CD8-positive, alpha-beta memory T cell (primary cell): ENCODE measurements at regions not wholly inside any gene's neighbourhood (a gene's known extent, or its start where the extent isn't known, plus 50 kb on each side); places are given as distances from the start of the nearest gene placed in this dataset.
"Not testable (repeated sequence)": the region's sequence is repeated elsewhere in the genome, so short reads cannot be mapped to it uniquely, and the experiment has no call there.

ENCODE experiments used
- CTCF ChIA-PET: fragments of 350-600 bp; sonication (Branson Sonifier 250); formaldehyde crosslinking; loops from one replicate; lab custom pipeline; 2021; ENCODE audit warnings: antibody characterized with exemption; lab: Charles Lee
- POLR2A ChIA-PET: fragments of 350-600 bp; sonication (Branson Sonifier 250); formaldehyde crosslinking; loops from one replicate; lab custom pipeline; 2021; ENCODE audit warnings: antibody characterized with exemption; lab: Charles Lee
- DNase-seq, 5 donors: peaks; one replicate each; pipeline versions ENCODE4 v3.0.0 to v3.0.0-alpha.2; 2020 to 2022; ENCODE audit warnings: mixed read lengths in 1 of 5
- H3K27ac ChIP-seq: one replicate; pipeline ENCODE4 v1.7.0; 2013; ENCODE audit warnings: low read depth, mild to moderate bottlenecking, low read length, moderate library complexity
- H3K27me3 ChIP-seq: 2 replicates; pipeline ENCODE4 v1.7.0; 2013; ENCODE audit warnings: low read length, mild to moderate bottlenecking; ENCODE audit not compliant: insufficient read depth, poor library complexity, severe bottlenecking
- H3K36me3 ChIP-seq: 2 replicates; pipeline ENCODE4 v1.7.0; 2013; ENCODE audit warnings: mild to moderate bottlenecking, low read length, moderate library complexity; ENCODE audit not compliant: insufficient read depth
- H3K4me1 ChIP-seq: 2 replicates; pipeline ENCODE4 v1.7.0; 2013; ENCODE audit warnings: mild to moderate bottlenecking, low read length, moderate library complexity; ENCODE audit not compliant: insufficient read depth
- H3K4me3 ChIP-seq: 2 replicates; pipeline ENCODE4 v1.7.0; 2013; ENCODE audit warnings: mild to moderate bottlenecking, low read length
- H3K9me3 ChIP-seq: 2 replicates; pipeline ENCODE4 v1.7.0; 2013; ENCODE audit warnings: mild to moderate bottlenecking, low read length
- H3K27ac Mint-ChIP-seq, 8 donors: one replicate each; pipeline ENCODE4 v1.8.0; 2020 to 2021; ENCODE audit warnings: mixed read lengths in 8 of 8, mild to moderate bottlenecking in 6 of 8, inconsistent platforms in 3 of 8, moderate library complexity in 3 of 8
- H3K27me3 Mint-ChIP-seq, 2 donors: one replicate each; pipeline ENCODE4 v1.8.0; 2020 to 2021; ENCODE audit warnings: mixed read lengths in 2 of 2, mild to moderate bottlenecking in 1 of 2, moderate library complexity in 1 of 2
- H3K36me3 Mint-ChIP-seq, 3 donors: one replicate each; pipeline ENCODE4 v1.8.0; 2020 to 2021; ENCODE audit warnings: mixed read lengths in 3 of 3, inconsistent platforms in 1 of 3, mild to moderate bottlenecking in 1 of 3
- H3K4me1 Mint-ChIP-seq, 3 donors: one replicate each; pipeline ENCODE4 v1.8.0; 2020 to 2021; ENCODE audit warnings: mixed read lengths in 3 of 3, inconsistent platforms in 1 of 3, mild to moderate bottlenecking in 1 of 3
- H3K4me3 Mint-ChIP-seq, 7 donors: one replicate each; pipeline ENCODE4 v1.8.0; 2020 to 2021; ENCODE audit warnings: mixed read lengths in 7 of 7, mild to moderate bottlenecking in 6 of 7, moderate library complexity in 4 of 7, inconsistent platforms in 2 of 7
- H3K9me3 Mint-ChIP-seq, 5 donors: one replicate each; pipeline ENCODE4 v1.8.0; 2020 to 2022; ENCODE audit warnings: mixed read lengths in 5 of 5, mild to moderate bottlenecking in 3 of 5, moderate library complexity in 2 of 5, inconsistent platforms in 1 of 5

DNA sequence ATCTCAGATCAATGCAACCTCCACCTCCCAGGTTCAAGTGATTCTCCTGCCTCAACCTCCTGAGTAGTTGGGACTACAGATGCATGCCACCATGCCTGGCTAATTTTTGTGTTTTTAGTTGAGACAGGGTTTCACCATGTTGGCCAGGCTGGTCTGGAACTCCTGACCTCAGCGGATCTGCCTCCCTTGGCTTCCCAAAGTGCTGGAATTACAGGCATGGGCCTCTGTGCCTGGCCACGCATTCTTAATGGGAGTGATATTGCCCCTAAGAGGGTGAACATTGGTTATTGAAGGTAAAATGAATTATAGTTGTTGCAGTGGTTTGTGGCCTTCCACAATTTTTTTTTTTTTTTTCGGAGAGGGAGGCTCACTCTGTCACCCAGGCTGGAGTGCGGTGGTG is 309.5 kb upstream of the ZNF337 start:
- H3K4me3 Mint-ChIP-seq, H3K27ac Mint-ChIP-seq, H3K27me3 ChIP-seq, H3K27me3 Mint-ChIP-seq, H3K9me3 Mint-ChIP-seq, H3K27ac ChIP-seq, H3K9me3 ChIP-seq, H3K36me3 ChIP-seq, POLR2A ChIA-PET, H3K4me1 ChIP-seq, H3K4me3 ChIP-seq, DNase-seq, H3K36me3 Mint-ChIP-seq, CTCF ChIA-PET: not testable (repeated sequence)
- peaks cover 9 to 10% (median 10%) of the 10 kb centered on the region in 3 donors for H3K4me1 Mint-ChIP-seq

DNA sequence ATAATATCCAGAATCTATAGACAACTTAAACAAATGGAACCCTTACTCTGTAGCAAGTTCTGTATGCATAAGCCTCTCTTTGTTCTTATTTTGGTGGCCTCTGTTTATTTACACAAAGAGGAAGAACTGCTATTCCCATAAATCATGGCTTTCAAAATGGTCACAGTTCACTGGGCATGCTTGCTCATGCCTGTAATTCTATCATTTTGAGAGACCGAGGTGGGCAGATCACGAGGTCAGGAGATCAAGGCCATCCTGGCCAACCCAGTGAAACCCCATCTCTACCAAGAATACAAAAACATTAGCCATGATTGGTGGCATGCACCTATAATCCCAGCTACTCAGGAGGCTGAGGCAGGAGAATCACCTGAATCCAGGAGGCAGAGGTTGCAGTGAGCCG is 307.3 kb upstream of the ZNF337 start:
- H3K4me1 Mint-ChIP-seq, H3K4me3 Mint-ChIP-seq, H3K27me3 Mint-ChIP-seq, DNase-seq, H3K4me3 ChIP-seq, H3K27ac Mint-ChIP-seq, H3K9me3 Mint-ChIP-seq, H3K36me3 ChIP-seq, H3K4me1 ChIP-seq, H3K9me3 ChIP-seq, H3K36me3 Mint-ChIP-seq, POLR2A ChIA-PET, CTCF ChIA-PET, H3K27me3 ChIP-seq, H3K27ac ChIP-seq: not testable (repeated sequence)

DNA sequence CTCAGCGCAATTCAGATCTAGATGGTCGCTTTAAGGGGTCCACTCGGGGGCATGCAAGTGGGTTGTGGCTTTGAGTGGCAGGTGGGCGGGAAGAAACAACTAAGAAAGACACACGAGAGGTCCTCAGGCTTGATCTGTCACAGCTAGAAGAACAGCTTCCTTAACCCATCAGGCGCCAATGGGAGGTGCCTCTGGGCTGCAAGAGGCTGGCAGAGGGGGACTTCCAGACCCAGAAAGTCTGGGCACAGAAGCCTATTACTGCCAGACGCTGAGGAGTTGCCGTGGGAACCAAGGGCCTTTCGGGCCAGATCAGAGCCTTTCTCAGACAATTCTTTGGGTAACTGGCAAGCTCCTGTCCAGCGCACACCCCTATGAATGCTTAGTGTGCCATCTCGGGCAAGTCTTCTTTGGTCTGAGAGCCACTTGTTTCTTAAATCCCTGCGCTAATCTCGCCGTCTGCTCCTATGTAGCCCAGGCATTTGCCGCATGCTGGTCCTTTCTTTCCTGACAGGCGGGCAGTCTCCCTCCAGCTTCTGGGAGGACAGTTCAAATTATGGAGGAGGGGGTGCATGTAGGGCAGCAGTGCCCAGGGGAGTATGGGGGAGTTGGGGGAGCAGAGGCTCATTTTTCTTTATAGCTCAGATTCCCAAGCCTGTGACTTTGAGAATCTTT is 300.9 kb upstream of the ZNF337 start:
- POLR2A ChIA-PET, result not testable (repeated sequence)

DNA sequence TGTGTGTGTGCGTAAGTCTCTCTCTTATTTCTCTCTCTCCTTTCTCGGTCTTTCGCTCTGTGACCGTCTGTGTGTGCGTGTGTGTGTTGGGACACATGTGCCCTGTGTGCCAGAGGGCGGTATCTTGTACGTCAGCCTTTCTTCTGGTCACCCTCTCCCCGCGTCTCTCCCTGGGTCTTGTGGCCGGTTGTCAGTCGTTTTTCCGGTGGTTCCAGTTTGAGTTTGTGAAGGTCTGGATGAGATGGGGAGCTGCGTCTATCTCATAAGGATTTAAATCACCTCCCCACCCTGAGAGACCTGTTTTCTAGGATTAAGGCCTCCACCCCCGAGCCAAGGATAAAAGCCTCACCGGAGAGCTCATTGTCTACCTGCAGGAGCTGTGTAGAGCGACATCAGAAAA is 295.5 kb upstream of the ZNF337 start:
- Histone ChIP-seq H3K27me3 (no peaks in the 10 kb centered on the region), H3K4me3 (no peak overlapping the region), H3K9me3 (no peaks in the 10 kb centered on the region), H3K27ac (no peak overlapping the region), H3K4me1 (no peaks in the 10 kb centered on the region), H3K36me3 (no peaks in the 10 kb centered on the region)
- peak overlapping the region in 1 of 8 donors; percentile 80 for H3K27ac Mint-ChIP-seq
- H3K4me1 Mint-ChIP-seq, result peaks cover 7 to 12% (median 7%) of the 10 kb centered on the region in 3 donors
- H3K27me3 Mint-ChIP-seq, result peaks cover 13 to 19% of the 10 kb centered on the region in 2 donors
- H3K4me3 Mint-ChIP-seq, result no peak overlapping the region
- ChIA-PET CTCF (no interaction called here), POLR2A (no interaction called here)
- H3K36me3 Mint-ChIP-seq, result no peaks in the 10 kb centered on the region
- DNase-seq, result no peak
- H3K9me3 Mint-ChIP-seq, result no peaks in the 10 kb centered on the region

More for the DNA sequence above, 300.9 kb upstream of the ZNF337 start:
- H3K27me3 ChIP-seq, H3K4me3 Mint-ChIP-seq, H3K9me3 Mint-ChIP-seq, H3K4me3 ChIP-seq, H3K4me1 Mint-ChIP-seq, CTCF ChIA-PET, H3K27ac ChIP-seq, H3K27me3 Mint-ChIP-seq, H3K36me3 Mint-ChIP-seq, DNase-seq, H3K9me3 ChIP-seq, H3K4me1 ChIP-seq, H3K36me3 ChIP-seq: not testable (repeated sequence)
- H3K27ac Mint-ChIP-seq, result peak overlapping the region in 1 of 8 donors; percentile 74

DNA sequence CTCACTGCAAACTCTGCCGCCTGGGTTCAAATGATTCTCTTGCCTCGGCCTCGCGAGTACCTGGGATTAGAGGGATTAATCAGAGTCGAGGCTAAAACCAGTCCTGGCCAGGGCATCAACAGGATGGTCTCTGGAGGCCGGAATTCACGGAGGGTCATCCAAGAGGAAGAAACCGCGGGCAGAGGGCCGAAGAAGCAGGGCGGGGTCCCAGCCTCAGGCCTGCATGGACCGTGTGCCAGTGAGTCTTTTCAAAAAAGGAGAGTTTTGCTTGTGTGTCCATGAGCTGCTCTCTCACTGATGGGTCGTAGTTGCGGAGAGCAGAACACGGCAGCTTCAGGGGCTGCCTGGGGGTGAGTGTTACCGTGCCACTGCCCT is 295.1 kb upstream of the ZNF337 start:
- no peaks in the 10 kb centered on the region for H3K9me3 Mint-ChIP-seq
- Histone ChIP-seq H3K4me1 (no peaks in the 10 kb centered on the region), H3K27me3 (no peaks in the 10 kb centered on the region), H3K4me3 (no peak overlapping the region), H3K27ac (no peak overlapping the region), H3K9me3 (no peaks in the 10 kb centered on the region), H3K36me3 (no peaks in the 10 kb centered on the region)
- no peak for DNase-seq
- ChIA-PET CTCF (no interaction called here), POLR2A (no interaction called here)
- H3K4me3 Mint-ChIP-seq, result no peak overlapping the region
- H3K27ac Mint-ChIP-seq, result peak overlapping the region in 1 of 8 donors; percentile 80
- H3K27me3 Mint-ChIP-seq, result peaks cover 13 to 19% of the 10 kb centered on the region in 2 donors
- peaks cover 8 to 14% (median 9%) of the 10 kb centered on the region in 3 donors for H3K4me1 Mint-ChIP-seq
- H3K36me3 Mint-ChIP-seq, result no peaks in the 10 kb centered on the region

DNA sequence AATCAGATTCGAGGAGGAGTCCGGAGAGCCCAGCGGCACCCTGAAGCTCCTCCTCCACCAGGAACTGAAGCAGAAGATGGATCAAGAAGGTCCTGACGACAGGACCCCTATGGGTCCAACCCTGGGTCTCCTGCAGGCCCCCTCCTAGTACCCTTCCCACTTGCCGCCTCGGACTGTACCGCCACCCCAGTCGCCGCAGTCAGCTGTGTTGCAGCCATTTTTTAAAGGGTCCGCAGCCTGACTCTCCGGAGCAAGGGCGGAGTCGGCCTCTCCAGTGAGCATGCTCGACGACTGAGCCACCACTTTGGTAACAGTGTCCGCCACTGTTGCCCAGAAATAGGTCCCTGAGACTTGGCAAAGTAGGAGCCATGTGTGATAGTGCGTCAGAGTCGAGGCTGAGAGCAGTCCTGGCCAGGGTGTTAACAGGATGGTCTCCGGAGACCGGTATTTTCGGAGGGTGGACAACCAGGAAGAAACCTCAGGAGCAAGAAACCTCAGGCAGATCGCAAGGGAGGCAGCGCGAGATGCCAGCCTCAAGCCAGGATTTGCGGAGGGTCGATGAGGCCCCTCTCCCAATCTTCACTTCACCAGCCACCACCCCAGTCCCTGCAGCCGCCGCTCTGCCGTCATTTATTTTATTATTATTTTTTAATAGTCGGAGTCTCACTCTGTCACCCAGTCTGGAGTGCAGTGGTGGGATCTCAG is 294.6 kb upstream of the ZNF337 start:
- H3K4me1 Mint-ChIP-seq, result peaks cover 9 to 18% (median 11%) of the 10 kb centered on the region in 3 donors
- no peak overlapping the region for H3K27ac ChIP-seq
- H3K27me3 Mint-ChIP-seq, result peaks cover 13 to 19% of the 10 kb centered on the region in 2 donors
- H3K27ac Mint-ChIP-seq, result no peak overlapping the region
- DNase-seq, result no peak
- CTCF ChIA-PET, result no interaction called here
- POLR2A ChIA-PET, result no interaction called here
- H3K9me3 Mint-ChIP-seq, result no peaks in the 10 kb centered on the region
- no peaks in the 10 kb centered on the region for H3K9me3 ChIP-seq
- H3K4me1 ChIP-seq, result no peaks in the 10 kb centered on the region
- H3K36me3 Mint-ChIP-seq, result no peaks in the 10 kb centered on the region
- H3K4me3 Mint-ChIP-seq, result no peak overlapping the region
- H3K36me3 ChIP-seq, result no peaks in the 10 kb centered on the region
- H3K27me3 ChIP-seq, result no peaks in the 10 kb centered on the region
- H3K4me3 ChIP-seq, result no peak overlapping the region

DNA sequence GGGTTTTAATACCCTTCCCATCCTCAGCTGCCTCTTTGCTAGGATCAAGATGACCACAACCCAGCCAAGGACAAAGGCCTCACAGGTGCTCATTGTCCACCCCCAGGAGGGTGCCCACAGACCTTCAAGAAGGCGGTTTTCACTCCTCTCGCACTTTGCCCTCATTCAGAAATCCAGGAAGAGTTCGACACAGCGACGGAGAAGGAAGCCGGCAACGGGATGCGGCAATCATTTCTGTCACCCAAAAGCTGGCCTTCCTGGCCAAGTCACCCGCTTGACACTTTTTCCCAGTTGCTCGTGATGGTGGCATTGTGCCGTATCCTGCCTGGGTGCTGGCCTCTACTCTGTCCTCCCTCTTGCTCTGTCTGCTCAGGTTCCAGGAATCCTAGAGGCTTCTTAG is 293.0 kb upstream of the ZNF337 start:
- H3K36me3 Mint-ChIP-seq, H3K4me1 ChIP-seq, H3K4me3 Mint-ChIP-seq, DNase-seq, H3K27ac Mint-ChIP-seq, H3K36me3 ChIP-seq, H3K27ac ChIP-seq, H3K9me3 ChIP-seq, CTCF ChIA-PET, H3K4me3 ChIP-seq, H3K27me3 ChIP-seq, H3K9me3 Mint-ChIP-seq, POLR2A ChIA-PET: not testable (repeated sequence)
- H3K27me3 Mint-ChIP-seq, result peaks cover 13 to 19% of the 10 kb centered on the region in 2 donors
- peaks cover 9 to 25% (median 13%) of the 10 kb centered on the region in 3 donors for H3K4me1 Mint-ChIP-seq

DNA sequence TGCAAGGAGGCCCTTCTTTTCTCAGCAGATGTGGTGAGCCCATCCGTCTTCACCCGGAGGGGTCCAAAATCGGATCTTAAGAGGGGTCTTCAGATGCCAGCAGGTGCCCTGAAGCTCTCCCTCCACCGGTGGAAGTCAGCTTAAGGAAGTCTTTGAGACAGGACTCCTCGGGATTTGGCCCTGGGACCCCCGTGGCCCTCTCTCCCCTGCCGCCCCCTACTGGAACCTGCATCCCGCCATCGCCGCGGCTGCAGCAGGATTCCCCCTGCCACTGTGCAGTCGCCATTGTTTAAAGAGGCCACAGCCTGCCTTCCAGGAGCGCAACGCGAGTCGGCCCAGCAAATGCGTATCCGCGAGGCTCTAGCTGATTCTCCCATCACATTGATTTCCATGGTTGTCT is 292.5 kb upstream of the ZNF337 start:
- peaks cover 9 to 25% (median 13%) of the 10 kb centered on the region in 3 donors for H3K4me1 Mint-ChIP-seq

More for the DNA sequence above, 292.5 kb upstream of the ZNF337 start:
- no peaks in the 10 kb centered on the region for H3K9me3 ChIP-seq
- no peaks in the 10 kb centered on the region for H3K36me3 ChIP-seq
- H3K4me3 Mint-ChIP-seq, result peak overlapping the region in 1 of 7 donors; percentile 40
- POLR2A ChIA-PET, result no interaction called here
- no peak for DNase-seq
- H3K36me3 Mint-ChIP-seq, result no peaks in the 10 kb centered on the region
- peaks cover 13 to 19% of the 10 kb centered on the region in 2 donors for H3K27me3 Mint-ChIP-seq
- no peaks in the 10 kb centered on the region for H3K27me3 ChIP-seq
- H3K9me3 Mint-ChIP-seq, result no peaks in the 10 kb centered on the region
- no peak overlapping the region for H3K27ac ChIP-seq
- H3K4me1 ChIP-seq, result no peaks in the 10 kb centered on the region
- CTCF ChIA-PET, result no interaction called here
- H3K4me3 ChIP-seq, result no peak overlapping the region
- H3K27ac Mint-ChIP-seq, result peak overlapping the region in 1 of 8 donors; percentile 84
